DND-41 (cell line): ENCODE measurements at regions not wholly inside any gene's neighbourhood (a gene's known extent, or its start where the extent isn't known, plus 50 kb on each side); places are given as distances from the start of the nearest gene placed in this dataset.

Experiments
- ATAC-seq: fragments of 200-7000 bp; cut with Tn5 transposase; 3 replicates; pipeline ENCODE4 v1.9.1; 2021; ENCODE audit warnings: low read depth; ENCODE audit not compliant: insufficient read depth
- DNase-seq: peaks from one replicate; pipeline ENCODE4 v3.0.0-alpha.2; 2020
- H2AFZ ChIP-seq: 2 replicates; pipeline ENCODE4 v1.6.0; 2012; ENCODE audit warnings: low read depth, low read length
- H3K27ac ChIP-seq: 2 replicates; pipeline ENCODE4 v1.5.1; 2012; ENCODE audit warnings: low read length, inconsistent platforms
- H3K27me3 ChIP-seq: fragments of 200-600 bp; sonication (generic); 2 replicates; pipeline ENCODE4 v1.6.0; 2012; ENCODE audit warnings: low read length, mild to moderate bottlenecking, inconsistent platforms; ENCODE audit not compliant: insufficient read depth, poor library complexity
- H3K36me3 ChIP-seq: 2 replicates; pipeline ENCODE4 v1.5.1; 2012; ENCODE audit warnings: low read length, inconsistent platforms; ENCODE audit not compliant: insufficient read depth
- H3K4me1 ChIP-seq: 2 replicates; pipeline ENCODE4 v1.5.1; 2012; ENCODE audit warnings: mild to moderate bottlenecking, low read length; ENCODE audit not compliant: insufficient read depth
- H3K4me2 ChIP-seq: 2 replicates; pipeline ENCODE4 v1.6.0; 2012; ENCODE audit warnings: mild to moderate bottlenecking, moderate library complexity, low read length, inconsistent platforms; ENCODE audit not compliant: insufficient read depth
- H3K4me3 ChIP-seq, 2 experiments: fragments of 200-600 bp in 1 of 2; shearing (Covaris generic) in 1 of 2; 2 replicates each; pipeline ENCODE4 v1.5.1; 2012 to 2016; ENCODE audit warnings: inconsistent platforms in 2 of 2, low read length in 2 of 2, mild to moderate bottlenecking in 2 of 2, low read depth in 1 of 2, moderate library complexity in 1 of 2
- H3K79me2 ChIP-seq: 2 replicates; pipeline ENCODE4 v1.6.0; 2012; ENCODE audit warnings: low read length, inconsistent platforms; ENCODE audit not compliant: insufficient read depth
- H3K9ac ChIP-seq: 2 replicates; pipeline ENCODE4 v1.6.0; 2012; ENCODE audit warnings: low read depth, mild to moderate bottlenecking, inconsistent platforms, low read length, moderate library complexity
- H3K9me3 ChIP-seq: 2 replicates; pipeline ENCODE4 v1.5.1; 2012; ENCODE audit warnings: low read length, moderate library complexity, mild to moderate bottlenecking, inconsistent platforms; ENCODE audit not compliant: insufficient read depth, severe bottlenecking
- H4K20me1 ChIP-seq: 2 replicates; pipeline ENCODE4 v1.6.0; 2012; ENCODE audit warnings: low read length; ENCODE audit not compliant: insufficient read depth
- EZH2 ChIP-seq: IDR thresholded peaks from 3 replicates; pipeline ENCODE4 v1.6.1; 2012; ENCODE audit warnings: borderline replicate concordance, low read depth, mild to moderate bottlenecking, moderate library complexity, low read length, inconsistent platforms; ENCODE audit not compliant: severe bottlenecking
- TF ChIP-seq, protein P1 (sequence below): IDR thresholded peaks from 2 replicates; pipeline ENCODE4 v1.5.1; 2012; ENCODE audit warnings: borderline replicate concordance, low read length, moderate library complexity, mild to moderate bottlenecking; ENCODE audit not compliant: poor library complexity, severe bottlenecking; ENCODE audit errors: extremely low read depth

DNA sequence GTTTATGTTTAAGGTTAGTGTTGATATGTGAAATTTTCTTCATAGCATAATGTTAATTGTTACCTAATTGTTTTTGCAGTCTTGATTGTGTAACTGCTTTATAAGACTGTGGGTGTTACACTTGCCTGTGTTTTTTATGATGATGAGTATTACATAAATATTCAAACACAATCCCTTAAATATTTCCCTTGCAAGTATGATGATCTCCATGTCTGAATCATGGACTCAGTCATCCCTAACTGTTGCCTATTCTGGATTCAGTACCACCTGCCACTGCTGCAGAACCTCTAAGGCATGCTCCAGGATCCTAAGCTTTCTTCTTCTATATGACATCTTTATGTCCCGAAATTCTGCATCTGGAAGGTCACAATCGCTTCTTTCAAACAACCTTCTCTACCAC is 246.3 kb upstream of the CLEC14A start:
- no peak for ATAC-seq
- no peaks in the 10 kb centered on the region for H3K27me3 ChIP-seq
- no peaks in the 10 kb centered on the region for H3K4me1 ChIP-seq
- no peaks in the 10 kb centered on the region for H3K9me3 ChIP-seq
- no peaks in the 10 kb centered on the region for H3K79me2 ChIP-seq
- no peak overlapping the region for H2AFZ ChIP-seq
- no peak overlapping the region for H3K4me2 ChIP-seq
- no peak for DNase-seq
- no peak overlapping the region for H3K9ac ChIP-seq
- H3K4me3 ChIP-seq, result no peak overlapping the region
- no peaks in the 10 kb centered on the region for H4K20me1 ChIP-seq
- no peak overlapping the region for H3K27ac ChIP-seq
- H3K36me3 ChIP-seq, result no peaks in the 10 kb centered on the region
- TF ChIP-seq, protein P1, sequence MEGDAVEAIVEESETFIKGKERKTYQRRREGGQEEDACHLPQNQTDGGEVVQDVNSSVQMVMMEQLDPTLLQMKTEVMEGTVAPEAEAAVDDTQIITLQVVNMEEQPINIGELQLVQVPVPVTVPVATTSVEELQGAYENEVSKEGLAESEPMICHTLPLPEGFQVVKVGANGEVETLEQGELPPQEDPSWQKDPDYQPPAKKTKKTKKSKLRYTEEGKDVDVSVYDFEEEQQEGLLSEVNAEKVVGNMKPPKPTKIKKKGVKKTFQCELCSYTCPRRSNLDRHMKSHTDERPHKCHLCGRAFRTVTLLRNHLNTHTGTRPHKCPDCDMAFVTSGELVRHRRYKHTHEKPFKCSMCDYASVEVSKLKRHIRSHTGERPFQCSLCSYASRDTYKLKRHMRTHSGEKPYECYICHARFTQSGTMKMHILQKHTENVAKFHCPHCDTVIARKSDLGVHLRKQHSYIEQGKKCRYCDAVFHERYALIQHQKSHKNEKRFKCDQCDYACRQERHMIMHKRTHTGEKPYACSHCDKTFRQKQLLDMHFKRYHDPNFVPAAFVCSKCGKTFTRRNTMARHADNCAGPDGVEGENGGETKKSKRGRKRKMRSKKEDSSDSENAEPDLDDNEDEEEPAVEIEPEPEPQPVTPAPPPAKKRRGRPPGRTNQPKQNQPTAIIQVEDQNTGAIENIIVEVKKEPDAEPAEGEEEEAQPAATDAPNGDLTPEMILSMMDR, result no peak
- TF ChIP-seq EZH2, result no peak

DNA sequence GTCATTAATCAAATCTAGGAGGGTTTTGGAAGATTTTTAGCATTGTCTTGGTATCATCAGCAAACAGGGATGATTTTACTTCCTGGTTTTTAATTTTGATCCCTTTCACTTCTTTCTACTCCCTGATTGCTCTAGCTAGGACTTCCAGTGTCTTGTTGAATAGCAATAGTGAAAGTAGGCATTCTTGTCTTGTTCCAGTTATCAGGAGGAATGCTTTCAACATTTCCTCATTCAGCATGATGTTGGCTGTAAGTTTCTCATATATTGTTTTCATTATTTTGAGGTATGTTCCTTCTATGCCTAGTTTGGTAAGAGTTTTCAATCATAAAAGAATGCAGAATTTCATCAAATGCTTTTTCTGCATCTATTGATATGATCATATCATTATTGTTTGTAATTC is 244.2 kb upstream of the CLEC14A start:
- TF ChIP-seq, protein P1, result no peak
- no peak for TF ChIP-seq EZH2
- no peaks in the 10 kb centered on the region for H4K20me1 ChIP-seq
- no peaks in the 10 kb centered on the region for H3K4me1 ChIP-seq
- H3K27me3 ChIP-seq, result no peaks in the 10 kb centered on the region
- no peaks in the 10 kb centered on the region for H3K79me2 ChIP-seq
- no peak overlapping the region for H3K4me3 ChIP-seq
- H2AFZ ChIP-seq, result no peak overlapping the region
- H3K4me2 ChIP-seq, result no peak overlapping the region
- ATAC-seq (no peak), DNase-seq (no peak)
- no peak overlapping the region for H3K27ac ChIP-seq
- H3K9ac ChIP-seq, result no peak overlapping the region
- H3K9me3 ChIP-seq, result no peaks in the 10 kb centered on the region
- H3K36me3 ChIP-seq, result no peaks in the 10 kb centered on the region

DNA sequence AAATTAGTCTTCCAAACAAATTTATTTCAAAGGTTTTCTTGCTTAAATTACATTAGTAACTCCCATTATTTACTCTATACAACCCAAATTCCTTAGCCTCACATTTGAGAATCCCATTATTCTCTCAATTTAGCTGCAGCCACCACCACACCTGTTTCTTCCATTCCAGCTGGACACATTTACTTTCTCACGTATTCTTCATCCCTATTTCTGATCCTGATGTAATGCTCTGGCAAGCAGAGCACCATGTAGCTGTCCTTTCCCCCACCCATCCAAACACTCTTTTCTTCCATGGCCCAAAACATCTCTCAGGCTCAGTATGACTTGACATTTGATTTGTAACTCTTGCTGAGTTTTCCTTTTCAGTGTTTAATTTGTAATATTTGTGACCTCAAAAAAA is 240.2 kb upstream of the CLEC14A start:
- ATAC-seq, result no peak
- TF ChIP-seq, protein P1, result no peak
- TF ChIP-seq EZH2, result no peak
- no peak overlapping the region for H3K4me2 ChIP-seq

DNA sequence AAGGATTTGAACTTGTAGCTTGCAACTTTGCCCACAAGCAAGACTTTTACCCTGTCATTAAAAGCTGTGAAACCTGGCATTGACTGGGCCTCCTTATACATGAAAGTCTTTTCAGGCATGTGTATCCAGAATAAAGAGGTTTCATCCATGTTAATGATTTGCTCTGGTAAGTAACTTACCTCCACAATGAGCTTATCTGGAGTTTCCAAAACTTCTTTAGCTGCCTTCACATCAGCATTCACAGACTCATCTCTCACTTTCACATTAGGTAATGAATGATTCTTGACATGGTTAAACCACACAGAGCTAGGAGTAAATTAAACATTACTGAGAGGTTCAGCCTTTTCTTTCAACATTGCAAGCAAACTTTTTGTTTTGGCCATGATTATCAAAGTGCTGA is 234.4 kb upstream of the CLEC14A start:
- Histone ChIP-seq H3K9me3 (no peaks in the 10 kb centered on the region), H3K27ac (no peak overlapping the region), H3K36me3 (no peaks in the 10 kb centered on the region), H3K4me2 (no peak overlapping the region), H3K27me3 (no peaks in the 10 kb centered on the region), H3K79me2 (no peaks in the 10 kb centered on the region), H3K9ac (no peak overlapping the region), H3K4me1 (no peaks in the 10 kb centered on the region), H3K4me3 (no peak overlapping the region), H4K20me1 (no peaks in the 10 kb centered on the region), H2AFZ (no peak overlapping the region)
- no peak for ATAC-seq
- DNase-seq, result no peak
- TF ChIP-seq, protein P1, result no peak
- no peak for TF ChIP-seq EZH2

More for the DNA sequence above, 240.2 kb upstream of the CLEC14A start:
- no peak overlapping the region for H3K9ac ChIP-seq
- H3K9me3 ChIP-seq, result no peaks in the 10 kb centered on the region
- H3K4me3 ChIP-seq, result no peak overlapping the region
- no peak for DNase-seq
- no peak overlapping the region for H2AFZ ChIP-seq
- no peak overlapping the region for H3K27ac ChIP-seq
- no peaks in the 10 kb centered on the region for H3K79me2 ChIP-seq
- no peaks in the 10 kb centered on the region for H3K27me3 ChIP-seq
- H3K36me3 ChIP-seq, result no peaks in the 10 kb centered on the region
- no peaks in the 10 kb centered on the region for H4K20me1 ChIP-seq
- H3K4me1 ChIP-seq, result no peaks in the 10 kb centered on the region
